ENCODE measurements at regions not wholly inside any gene's neighbourhood (a gene's known extent, or its start where the extent isn't known, plus 50 kb on each side); places are given as distances from the start of the nearest gene placed in this dataset.
"Not testable (repeated sequence)": the region's sequence is repeated elsewhere in the genome, so short reads cannot be mapped to it uniquely, and the experiment has no call there.

GRCh38 chr13:46466074-46466473, 79.0 kb upstream of the RUBCNL start:
- DNase-seq, result not testable (repeated sequence)

GRCh38 chr13:46463719-46464118, 76.7 kb upstream of the RUBCNL start:
- no peak for DNase-seq

GRCh38 chr13:46460223-46460622, 73.2 kb upstream of the RUBCNL start:
- not testable (repeated sequence) for DNase-seq

- DNase-seq, result not testable (repeated sequence)
These were observed 70.2 kb upstream of the RUBCNL start for GRCh38 chr13:46457255-46457654.

- not testable (repeated sequence) for DNase-seq
These were observed 68.9 kb upstream of the RUBCNL start for GRCh38 chr13:46455924-46456323.

GRCh38 chr13:46451145-46451544, 64.1 kb upstream of the RUBCNL start:
- not testable (repeated sequence) for DNase-seq

- not testable (repeated sequence) for DNase-seq
These were observed 62.9 kb upstream of the RUBCNL start for GRCh38 chr13:46449949-46450348.

GRCh38 chr13:46448148-46448547, 61.1 kb upstream of the RUBCNL start:
- not testable (repeated sequence) for DNase-seq

- DNase-seq, result not testable (repeated sequence)
These were observed 50.9 kb upstream of the RUBCNL start for GRCh38 chr13:46437808-46438404.
